GM19395 (cell line): ENCODE measurements at regions not wholly inside any gene's neighbourhood (a gene's known extent, or its start where the extent isn't known, plus 50 kb on each side); places are given as distances from the start of the nearest gene placed in this dataset.
"Not testable (repeated sequence)": the region's sequence is repeated elsewhere in the genome, so short reads cannot be mapped to it uniquely, and the experiment has no call there.

Experiments
- ATAC-seq: cut with Tn5 transposase; IDR thresholded peaks from one replicate; pipeline ENCODE4 v1.9.1; 2021; ENCODE audit warnings: mild to moderate bottlenecking, moderate library complexity; ENCODE audit not compliant: unreplicated experiment

DNA sequence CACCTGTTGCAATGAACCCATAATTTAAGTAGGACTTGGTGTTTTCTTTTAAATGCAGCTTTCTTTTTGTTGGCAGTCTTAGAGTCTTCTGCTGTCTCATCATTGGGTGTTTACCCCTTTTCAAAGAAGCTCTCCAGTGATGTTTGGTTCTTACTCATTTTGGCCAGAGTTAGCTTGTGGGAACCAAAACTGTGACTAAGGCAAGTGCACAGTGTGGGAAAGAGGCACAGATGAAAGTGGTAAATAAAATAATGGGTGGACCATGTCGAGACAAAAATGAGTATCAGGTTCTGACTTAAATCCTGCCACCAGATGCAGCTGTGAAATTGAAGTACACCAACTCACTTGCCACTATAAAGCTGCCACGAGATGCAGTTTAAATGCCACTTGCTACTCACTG, 615.4 kb upstream of the MIS18BP1 start:
- ATAC-seq = peak; percentile 73

DNA sequence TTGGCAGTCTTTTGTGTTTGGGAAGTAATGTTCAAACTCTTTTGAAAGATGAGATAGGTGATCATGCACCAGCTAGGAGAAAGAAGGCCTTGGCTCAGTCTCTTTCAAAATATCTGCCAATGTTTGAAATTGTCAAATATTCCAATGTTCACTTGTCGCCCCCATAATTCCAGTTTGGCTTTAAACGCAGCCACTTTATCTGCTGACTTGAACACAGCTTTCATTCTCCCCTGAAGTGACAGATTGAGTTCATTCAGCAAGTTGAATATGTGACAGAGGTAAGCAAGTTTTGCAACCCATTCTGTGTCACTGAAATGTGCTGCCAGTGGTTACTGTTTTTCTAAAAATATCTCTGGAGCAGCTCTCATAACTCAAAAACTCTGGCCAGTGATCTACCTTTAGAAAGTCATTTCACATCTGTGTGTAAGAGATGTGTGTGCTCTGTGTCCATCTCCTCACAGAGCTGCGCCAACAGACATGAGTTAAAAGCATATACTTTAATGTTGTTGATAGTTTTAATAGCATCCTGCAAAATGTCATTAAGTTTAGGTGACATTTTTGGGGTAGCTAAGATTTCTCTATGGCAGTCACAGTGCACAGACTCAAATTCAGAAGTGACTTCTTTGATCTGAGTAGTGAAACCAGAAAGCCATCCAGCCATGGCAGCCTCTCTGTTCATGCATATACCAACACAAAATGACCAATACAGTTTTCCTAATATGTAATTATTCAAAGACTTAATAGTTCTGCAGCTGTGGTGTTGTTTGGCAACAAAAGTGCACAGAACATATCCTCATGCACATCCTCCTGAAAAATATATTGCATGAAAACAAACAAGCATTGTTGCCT, 614.3 kb upstream of the MIS18BP1 start:
- peak; percentile 67 for ATAC-seq

DNA sequence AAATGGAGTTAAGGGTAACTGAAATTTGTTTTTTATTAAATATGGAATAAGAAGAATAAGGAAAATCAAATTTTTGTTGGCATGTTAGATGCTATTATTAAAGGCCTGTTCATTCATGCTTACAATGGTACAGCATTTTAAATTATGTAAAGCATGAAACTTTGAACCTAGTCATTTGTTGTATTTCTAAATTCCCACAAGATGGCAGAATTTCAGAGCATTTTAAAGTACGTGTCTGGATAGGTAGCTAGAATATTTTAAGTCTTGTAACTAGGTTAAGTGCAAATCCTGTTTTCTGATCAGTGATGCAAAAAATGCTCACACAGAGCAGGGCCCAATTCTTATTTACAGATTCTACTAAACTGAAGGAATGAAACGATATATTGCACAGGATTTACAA, 585.6 kb upstream of the MIS18BP1 start:
- no peak for ATAC-seq

DNA sequence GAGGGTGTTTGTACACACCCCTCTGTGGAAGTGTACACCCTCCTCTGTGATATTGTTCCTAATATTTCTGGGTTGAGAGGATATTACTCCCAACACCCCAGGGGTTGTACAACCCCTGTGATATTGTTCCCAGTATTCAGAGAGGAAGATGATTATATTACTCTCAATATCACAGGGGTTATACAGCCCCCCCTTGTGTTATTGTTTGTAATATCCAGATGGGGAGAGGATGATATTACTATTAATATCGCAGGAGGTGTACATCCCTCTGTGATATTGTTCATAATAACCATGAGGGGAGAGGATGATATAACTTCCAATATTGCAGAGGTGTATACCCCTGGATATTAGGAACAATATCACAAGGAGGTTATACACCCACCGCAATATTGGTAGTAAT, 566.1 kb upstream of the MIS18BP1 start:
- no peak for ATAC-seq

DNA sequence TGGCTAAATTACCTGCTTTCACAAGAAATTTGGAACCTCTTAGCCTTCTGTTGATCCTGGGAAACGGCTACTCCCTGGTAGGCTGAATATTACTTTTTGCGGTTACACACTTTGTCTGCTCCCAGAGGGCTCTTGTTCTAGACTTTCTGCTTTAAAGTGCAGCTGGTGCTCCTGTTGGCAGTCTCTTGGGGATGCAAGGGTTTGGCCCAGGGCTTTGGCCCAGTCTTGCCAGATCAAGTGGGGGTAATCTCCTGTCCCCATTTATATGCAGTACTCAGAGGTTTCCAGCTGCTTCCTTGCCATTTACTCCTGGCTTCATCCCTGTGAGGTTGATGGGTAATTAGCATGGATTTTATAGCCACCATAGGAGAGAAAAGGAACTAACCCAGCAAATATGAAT, 558.2 kb upstream of the MIS18BP1 start:
- no peak for ATAC-seq

DNA sequence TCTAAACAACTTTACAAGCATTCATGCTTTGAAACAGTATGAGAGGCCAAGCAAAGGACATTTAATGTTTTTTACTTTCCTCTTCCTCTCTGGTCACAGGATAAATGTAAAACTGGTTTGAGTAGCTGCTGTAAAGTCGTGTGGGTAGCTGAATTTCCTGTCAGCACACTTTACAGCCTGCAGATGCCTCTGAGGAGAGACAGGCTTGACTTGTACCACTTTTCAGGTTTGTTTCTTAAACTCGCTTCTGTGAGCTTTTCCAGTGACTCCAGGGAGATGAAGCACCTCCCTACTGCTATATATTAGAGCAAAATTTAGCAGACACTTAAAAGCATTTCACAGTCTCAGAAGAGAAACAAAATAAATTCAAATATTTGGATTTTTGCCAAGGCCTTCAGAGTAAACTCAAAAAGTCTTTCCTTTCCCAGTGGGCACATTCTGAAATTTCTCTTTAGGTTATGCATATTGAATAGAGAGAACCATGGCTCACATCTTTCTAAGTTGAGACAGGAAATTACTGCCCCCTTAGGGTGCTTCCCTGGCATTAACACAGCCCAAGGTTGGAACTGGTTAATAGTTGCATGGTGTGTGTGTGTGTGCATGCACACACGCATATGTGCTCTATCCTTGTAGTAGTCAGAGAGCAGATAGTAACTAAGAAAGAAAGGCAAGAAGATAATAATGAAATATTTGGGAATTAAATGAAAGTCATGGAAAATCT, 557.3 kb upstream of the MIS18BP1 start:
- ATAC-seq = no peak

DNA sequence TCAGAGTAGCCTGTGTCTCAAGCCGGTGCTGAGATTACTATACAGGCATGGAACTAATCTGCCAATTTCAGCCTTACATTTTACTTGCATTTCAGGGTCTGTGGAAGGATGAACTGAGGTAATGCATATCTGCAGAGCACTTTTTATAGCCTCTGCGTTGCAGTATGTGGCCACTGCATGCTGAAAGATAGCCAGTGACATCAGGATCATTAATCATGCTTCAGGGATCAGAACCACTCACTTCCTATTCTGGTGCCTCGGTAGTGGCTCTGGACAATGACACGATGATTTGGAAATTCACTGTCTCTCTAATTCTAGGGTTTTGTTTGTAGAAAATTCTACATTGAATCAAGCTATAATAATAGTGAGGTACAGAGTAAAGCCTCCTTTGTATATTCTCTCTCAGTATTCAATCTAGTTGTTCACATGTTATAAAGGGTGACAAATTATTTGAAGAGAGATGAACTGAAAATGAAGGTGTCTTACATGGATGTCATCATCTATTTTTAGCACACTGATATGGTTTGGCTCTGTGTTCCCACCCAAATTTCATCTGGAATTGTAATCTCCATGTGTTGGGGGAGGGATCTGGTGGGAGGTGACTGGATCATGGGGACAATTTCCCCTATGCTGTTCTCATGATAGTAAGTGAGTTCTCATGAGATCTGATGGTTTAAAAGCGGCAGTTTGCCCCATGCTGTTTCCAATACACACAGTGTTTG, 554.3 kb upstream of the MIS18BP1 start:
- no peak for ATAC-seq

DNA sequence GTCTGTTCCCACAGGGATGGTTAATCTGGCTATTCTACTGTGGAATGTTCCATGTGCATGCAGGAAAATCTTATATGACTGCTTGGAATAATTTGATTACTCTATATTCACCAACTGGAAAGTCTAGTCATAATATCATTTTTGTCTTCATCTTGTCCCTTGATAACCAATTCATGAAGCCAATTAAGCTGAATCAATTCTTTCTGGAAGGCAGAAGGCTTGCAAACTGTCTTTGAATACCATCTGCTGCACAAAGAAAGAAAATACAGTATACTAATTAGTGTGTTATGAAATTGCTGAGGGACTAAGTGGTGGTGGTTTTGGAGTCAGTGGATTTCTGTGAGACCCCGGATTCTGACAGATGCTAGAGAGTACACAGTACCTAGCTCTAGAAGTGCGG, 546.5 kb upstream of the MIS18BP1 start:
- ATAC-seq = no peak

DNA sequence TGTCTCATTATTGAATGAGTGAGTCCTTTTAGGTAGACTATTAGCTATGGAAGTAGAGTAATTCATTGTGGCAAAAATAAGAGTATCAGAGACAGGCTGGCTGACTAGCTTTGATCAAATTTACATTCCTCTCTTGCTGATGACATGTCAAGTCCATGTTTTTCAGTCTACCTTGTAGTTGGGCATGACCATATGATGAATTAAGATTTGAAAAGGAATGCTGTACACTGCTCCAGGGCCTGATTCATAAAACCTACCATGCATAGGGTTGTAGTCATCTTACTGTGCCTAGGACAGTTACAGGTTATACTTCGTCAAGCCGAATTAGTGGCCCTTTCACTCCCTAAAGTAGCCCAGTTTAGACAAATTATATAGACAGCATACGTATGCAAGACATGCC, 545.7 kb upstream of the MIS18BP1 start:
- no peak for ATAC-seq

DNA sequence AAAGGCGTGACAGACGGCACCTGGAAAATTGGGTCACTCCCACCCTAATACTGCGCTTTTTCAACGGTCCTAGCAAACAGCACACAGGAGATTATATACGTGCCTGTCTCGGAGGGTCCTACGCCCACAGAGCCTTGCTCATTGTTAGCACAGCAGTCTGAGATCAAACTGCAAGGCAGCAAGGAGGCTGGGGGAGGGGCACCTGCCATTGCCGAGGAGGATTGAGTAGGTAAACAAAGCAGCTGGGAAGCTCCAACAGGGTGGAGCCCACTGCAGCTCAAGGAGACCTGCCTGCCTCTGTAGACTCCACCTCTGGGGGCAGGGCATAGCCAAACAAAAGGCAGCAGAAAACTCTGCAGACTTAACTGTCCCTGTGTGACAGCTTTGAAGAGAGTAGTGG, 543.0 kb upstream of the MIS18BP1 start:
- not testable (repeated sequence) for ATAC-seq

DNA sequence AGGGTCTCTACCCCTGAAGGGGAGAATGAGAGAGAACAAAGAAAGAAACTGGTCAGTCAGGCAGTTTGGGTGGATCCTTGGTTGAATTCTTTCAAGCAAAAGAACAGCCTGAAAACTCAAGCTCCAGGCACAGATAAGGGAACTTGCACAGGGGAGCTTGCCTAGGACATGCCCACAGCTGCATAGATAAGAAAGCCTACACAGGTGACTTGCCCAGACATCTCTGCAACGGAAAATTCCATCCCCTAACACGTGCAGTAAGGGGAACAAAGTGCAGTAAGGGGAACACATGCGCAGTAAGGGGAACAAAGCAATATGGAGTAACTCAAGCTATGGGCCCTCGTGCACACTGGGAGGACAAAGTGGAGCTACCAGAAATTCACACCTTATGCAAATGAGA, 540.1 kb upstream of the MIS18BP1 start:
- ATAC-seq = no peak

DNA sequence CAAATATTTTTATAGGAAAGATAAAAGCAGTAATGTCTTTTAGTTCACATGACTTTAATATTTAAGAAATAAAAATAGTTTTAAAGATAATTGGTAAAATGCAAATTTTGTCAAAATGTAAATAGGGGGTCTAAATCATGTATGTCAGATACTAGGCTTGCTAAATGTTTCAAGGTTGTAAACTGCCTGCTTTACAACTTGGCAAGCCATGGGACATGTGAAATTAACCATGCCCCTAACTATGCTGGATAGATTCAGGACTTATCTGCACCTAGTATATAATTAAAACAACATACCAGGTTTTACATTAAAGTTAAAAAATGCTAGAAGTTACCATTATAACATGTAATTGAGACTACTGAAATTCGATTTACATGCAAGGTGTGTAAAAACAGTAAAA, 537.3 kb upstream of the MIS18BP1 start:
- no peak for ATAC-seq

DNA sequence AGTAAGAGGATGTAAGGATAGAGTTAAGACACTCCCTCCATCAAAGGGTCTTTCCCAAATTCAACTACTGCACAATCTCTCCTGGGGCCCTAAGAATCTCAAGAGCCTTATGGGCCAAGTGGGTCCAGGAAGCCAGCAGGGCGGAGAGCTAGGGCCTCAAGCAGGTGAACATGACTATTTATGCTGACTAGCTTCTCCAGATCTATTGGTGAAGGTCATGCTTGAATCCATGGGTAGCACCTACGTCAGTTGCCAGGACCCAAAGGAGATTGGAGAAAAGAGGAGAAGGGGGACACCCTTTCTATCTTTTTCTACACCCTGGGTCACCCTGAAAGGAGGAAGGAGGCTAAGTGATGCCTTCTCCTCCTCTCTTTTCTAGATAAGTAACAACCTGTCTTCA, 534.2 kb upstream of the MIS18BP1 start:
- ATAC-seq = no peak

DNA sequence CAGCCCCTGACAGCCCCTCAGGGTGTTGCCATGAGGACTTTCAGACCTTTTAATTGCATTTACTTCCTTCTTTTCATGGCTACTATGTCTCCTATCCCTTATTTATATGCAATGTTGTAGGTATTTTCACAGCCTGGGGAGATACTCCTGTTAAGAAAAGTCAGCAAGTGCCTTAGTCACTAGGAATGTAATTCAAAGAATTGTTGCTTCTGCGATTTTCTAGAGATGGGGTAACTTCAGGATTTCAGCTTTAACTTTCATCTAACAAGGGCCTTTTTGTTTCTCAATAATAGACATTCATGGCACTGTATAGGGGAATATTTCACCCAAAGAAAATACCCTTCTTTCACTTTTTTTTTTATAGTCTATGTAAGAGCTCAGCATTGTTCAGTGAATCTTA, 533.3 kb upstream of the MIS18BP1 start:
- ATAC-seq = no peak

DNA sequence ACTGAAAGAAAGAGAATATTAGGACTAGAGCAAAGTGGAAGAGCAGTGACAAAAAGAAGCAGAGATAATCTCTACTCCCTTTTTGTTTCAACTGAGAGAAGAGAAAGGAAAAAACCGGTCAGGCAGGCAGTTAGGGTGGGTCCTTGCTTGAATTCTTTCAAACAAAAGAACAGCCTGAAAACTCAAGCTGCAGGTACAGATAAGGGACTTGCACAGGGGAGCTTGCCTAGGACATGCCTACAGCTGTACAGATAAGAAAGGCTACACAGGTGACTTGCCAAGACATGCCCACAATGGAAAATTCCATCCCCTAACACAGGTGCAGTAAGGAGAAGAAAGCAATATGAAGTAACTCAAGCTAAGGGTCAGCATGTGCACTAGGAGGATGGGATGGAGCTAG, 532.2 kb upstream of the MIS18BP1 start:
- ATAC-seq = no peak

DNA sequence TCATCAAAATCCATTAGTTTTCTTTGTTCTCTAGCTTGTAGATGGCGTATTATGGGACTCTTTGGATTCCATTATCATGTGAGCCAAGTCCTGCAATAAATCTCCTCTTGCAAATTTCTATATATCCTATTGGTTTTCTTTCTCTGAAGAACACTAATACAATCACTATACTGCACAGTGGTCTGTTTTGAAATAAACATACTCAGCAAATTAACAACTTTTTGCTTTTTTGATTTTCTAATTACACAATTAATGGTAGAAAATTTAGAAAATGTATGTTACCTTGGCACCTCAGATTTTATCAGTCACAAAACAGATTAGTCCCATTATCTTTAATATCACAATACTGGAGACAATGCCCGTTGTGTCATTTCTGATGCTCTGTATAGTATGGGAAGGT, 513.2 kb upstream of the MIS18BP1 start:
- no peak for ATAC-seq

DNA sequence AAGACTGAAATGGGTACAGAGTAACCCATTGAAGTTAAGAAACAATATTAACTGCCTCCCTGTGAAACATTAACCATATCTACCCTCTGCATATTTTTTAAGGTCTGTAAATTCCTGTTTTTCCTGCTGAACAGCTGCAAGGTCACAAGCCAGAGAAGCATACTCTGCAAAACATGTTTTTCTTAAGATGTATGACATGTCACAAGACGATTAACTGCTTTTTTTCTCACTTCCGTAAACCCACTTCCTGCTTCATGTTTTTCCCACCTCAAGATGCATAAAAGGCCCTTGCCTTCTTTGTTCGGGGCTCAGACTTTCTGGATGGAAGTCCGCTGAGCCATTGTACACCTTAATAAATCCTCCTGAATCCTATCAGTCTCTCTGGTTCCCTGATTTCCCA, 504.7 kb upstream of the MIS18BP1 start:
- no peak for ATAC-seq

DNA sequence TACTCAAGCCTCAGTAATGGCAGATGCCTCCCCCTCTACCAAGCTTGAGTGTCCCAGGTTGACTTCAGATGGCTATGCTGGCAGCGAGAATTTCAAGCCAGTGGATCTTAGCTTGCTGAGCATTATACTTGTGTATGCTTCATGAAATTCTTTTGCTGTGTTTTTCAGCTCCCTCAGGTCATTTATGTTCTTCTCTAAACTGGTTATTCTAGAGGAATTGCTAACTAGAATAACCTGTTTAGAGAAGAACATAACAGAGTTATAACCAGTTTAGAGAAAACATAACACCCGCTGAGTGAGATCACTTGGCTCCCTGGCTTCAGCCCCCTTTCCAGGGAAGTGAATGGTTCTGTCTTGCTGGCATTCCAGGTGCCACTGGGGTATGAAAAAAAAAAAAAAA, 503.4 kb upstream of the MIS18BP1 start:
- ATAC-seq = not testable (repeated sequence)

DNA sequence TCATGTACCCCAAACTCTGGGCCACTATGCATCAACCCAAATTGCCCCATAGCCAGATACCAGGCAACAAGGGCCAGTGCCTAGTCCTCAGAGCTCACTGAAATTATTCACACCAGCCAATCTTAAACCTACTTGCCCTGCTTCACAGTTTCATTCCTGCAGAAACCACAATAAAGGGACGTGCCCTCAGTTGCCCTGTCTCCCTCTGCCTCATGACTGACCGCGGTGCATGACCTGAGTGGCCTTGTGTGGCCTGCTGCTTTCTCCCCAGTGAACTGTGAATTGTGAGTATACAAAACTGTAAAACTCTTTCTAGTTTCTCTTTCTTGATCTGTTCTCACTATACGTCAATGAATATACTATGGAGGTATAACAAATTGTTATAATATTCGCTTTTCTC, 490.9 kb upstream of the MIS18BP1 start:
- no peak for ATAC-seq

DNA sequence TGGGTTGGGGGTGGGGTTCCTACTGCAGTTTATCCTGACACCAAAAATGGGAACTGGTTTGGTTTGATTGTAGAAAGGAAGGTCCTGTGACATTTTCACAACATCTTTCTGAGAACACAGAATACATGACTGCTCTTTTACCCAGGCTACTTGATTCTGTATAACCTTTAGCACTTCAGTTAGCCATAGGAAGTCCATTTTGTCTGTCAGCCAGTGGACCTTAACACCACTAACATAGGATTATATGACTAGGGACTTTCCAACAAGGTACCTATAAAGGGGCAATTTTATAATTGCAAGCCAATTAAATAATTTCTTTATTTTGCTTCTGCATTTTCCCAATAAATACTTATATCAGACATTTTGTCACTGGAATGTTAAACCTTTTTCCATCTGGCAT, 489.2 kb upstream of the MIS18BP1 start:
- ATAC-seq = no peak

DNA sequence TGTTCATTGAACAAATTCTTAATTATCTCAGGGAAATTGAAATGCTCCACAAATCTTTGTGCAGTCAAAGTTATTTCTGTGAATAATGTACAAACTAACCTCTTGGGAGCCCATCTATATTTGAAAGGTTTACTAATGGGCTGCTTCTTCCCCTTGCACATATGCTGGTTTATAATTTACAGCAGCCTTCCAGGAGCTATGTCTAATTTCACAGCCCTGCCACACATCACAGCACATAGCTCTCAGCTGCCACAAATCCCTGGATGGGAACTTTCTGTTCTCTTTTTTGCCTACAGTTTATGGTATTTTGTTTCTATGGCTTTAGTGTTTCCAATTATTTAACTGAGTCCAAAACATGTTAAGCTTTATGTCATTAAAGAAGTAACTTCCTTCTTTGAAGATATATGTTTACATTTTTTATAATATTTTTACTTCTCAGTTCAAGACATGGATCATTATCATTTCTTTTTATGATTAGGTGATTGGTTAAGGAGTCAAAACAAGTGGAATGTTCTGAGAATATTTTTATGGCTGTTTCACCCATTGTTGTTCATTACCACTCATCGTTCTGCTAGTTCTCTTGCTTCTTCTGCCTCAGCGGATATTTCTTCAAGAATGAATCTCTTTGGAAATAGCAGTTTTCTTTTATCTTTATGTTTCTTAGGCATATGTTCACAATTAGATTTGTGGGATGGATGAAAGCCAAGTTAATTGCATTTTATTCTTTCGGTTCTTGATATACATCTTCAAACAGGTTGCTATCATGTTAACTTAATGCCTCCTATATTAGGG, 475.6 kb upstream of the MIS18BP1 start:
- no peak for ATAC-seq
